ENCODE measurements at regions not wholly inside any gene's neighbourhood (a gene's known extent, or its start where the extent isn't known, plus 50 kb on each side); places are given as distances from the start of the nearest gene placed in this dataset.
"Not testable (repeated sequence)": the region's sequence is repeated elsewhere in the genome, so short reads cannot be mapped to it uniquely, and the experiment has no call there.

GRCh38 chr4:23062188-23062587 lies 369.5 kb downstream of the GBA3 start:
- no peak for DNase-seq

- DNase-seq = no peak
These were observed 368.7 kb downstream of the GBA3 start for GRCh38 chr4:23061431-23061830.

- no peak for DNase-seq
These were observed 368.0 kb downstream of the GBA3 start for GRCh38 chr4:23060776-23061175.

GRCh38 chr4:23058165-23058776 lies 365.5 kb downstream of the GBA3 start:
- no peak for DNase-seq

GRCh38 chr4:23041501-23041900 lies 348.8 kb downstream of the GBA3 start:
- no peak for DNase-seq

- DNase-seq = no peak
These were observed 347.8 kb downstream of the GBA3 start for GRCh38 chr4:23040539-23040938.

- no peak for DNase-seq
These were observed 347.1 kb downstream of the GBA3 start for GRCh38 chr4:23039818-23040217.

- DNase-seq = no peak
These were observed 346.1 kb downstream of the GBA3 start for GRCh38 chr4:23038626-23039491.

- DNase-seq = no peak
These were observed 344.3 kb downstream of the GBA3 start for GRCh38 chr4:23036921-23037495.

- no peak for DNase-seq
These were observed 343.8 kb downstream of the GBA3 start for GRCh38 chr4:23036503-23036902.

- DNase-seq = no peak
These were observed 342.9 kb downstream of the GBA3 start for GRCh38 chr4:23035521-23036056.

- no peak for DNase-seq
These were observed 342.0 kb downstream of the GBA3 start for GRCh38 chr4:23034731-23035130.

- DNase-seq = no peak
These were observed 341.1 kb downstream of the GBA3 start for GRCh38 chr4:23033796-23034195.

- no peak for DNase-seq
These were observed 336.1 kb downstream of the GBA3 start for GRCh38 chr4:23028875-23029274.

- no peak for DNase-seq
These were observed 330.9 kb downstream of the GBA3 start for GRCh38 chr4:23023666-23024065.

- no peak for DNase-seq
These were observed 330.4 kb downstream of the GBA3 start for GRCh38 chr4:23023121-23023520.

- DNase-seq = no peak
These were observed 329.3 kb downstream of the GBA3 start for GRCh38 chr4:23022032-23022431.

GRCh38 chr4:23021040-23021439 lies 328.3 kb downstream of the GBA3 start:
- DNase-seq = no peak

- DNase-seq = not testable (repeated sequence)
These were observed 327.7 kb downstream of the GBA3 start for GRCh38 chr4:23020399-23020798.

GRCh38 chr4:23016981-23017380 lies 324.2 kb downstream of the GBA3 start:
- DNase-seq = no peak

GRCh38 chr4:23015821-23016220 lies 323.1 kb downstream of the GBA3 start:
- DNase-seq = no peak

- DNase-seq = no peak
These were observed 316.4 kb downstream of the GBA3 start for GRCh38 chr4:23009093-23009492.

GRCh38 chr4:23006756-23007155 lies 314.0 kb downstream of the GBA3 start:
- no peak for DNase-seq

- DNase-seq = no peak
These were observed 313.0 kb downstream of the GBA3 start for GRCh38 chr4:23005691-23006090.

All from NCI-H510A (cell line).